ENCODE measurements at regions not wholly inside any gene's neighbourhood (a gene's known extent, or its start where the extent isn't known, plus 50 kb on each side); places are given as distances from the start of the nearest gene placed in this dataset.

DNA sequence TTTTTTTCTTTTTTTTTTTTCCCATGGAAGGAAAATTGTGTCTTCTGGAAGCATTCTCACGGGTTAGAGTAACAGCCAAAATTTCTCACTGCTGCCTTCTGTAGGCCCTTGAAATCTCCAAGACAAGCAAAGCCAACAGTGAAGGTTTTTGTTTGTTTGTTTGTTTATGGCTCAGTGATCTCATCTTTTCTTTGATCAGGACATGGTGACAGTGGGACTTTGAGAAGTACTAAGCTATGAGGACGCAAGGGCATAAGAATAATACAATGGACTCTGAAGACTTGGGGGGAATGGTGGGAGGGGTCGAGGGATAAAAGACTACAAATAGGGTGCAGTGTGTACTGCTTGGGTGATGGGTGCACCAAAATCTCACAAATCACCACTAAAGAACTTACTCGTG is 419.4 kb downstream of the PTPRC start:
- H3K4me3 ChIP-seq (ENCODE audit: low read depth in 1 of 2, low read length in 2 of 2), result no peak overlapping the region
- no peak overlapping the region for H3K9ac ChIP-seq (ENCODE audit: low read length)
- H3K4me1 ChIP-seq (ENCODE audit: insufficient read depth, low read length), result no peaks in the 10 kb centered on the region
- no peaks in the 10 kb centered on the region for H3K36me3 ChIP-seq (ENCODE audit: insufficient read depth, low read length)
- no peaks in the 10 kb centered on the region for H3K9me3 ChIP-seq (ENCODE audit: low read length)
- no peak overlapping the region for H3K27ac ChIP-seq (ENCODE audit: low read depth, low read length)
- no peaks in the 10 kb centered on the region for H3K27me3 ChIP-seq (ENCODE audit: control insufficient read depth in 1 of 2, insufficient read depth in 2 of 2, low read length in 2 of 2)

GRCh38 chr1:199064971-199065370 is 426.1 kb downstream of the PTPRC start:
- Histone ChIP-seq H3K27me3 (ENCODE audit: control insufficient read depth in 1 of 2, insufficient read depth in 2 of 2, low read length in 2 of 2) (no peaks in the 10 kb centered on the region), H3K9me3 (ENCODE audit: low read length) (no peaks in the 10 kb centered on the region), H3K27ac (ENCODE audit: low read depth, low read length) (no peak overlapping the region), H3K36me3 (ENCODE audit: insufficient read depth, low read length) (no peaks in the 10 kb centered on the region), H3K4me1 (ENCODE audit: insufficient read depth, low read length) (no peaks in the 10 kb centered on the region), H3K9ac (ENCODE audit: low read length) (no peak overlapping the region), H3K4me3 (ENCODE audit: low read depth in 1 of 2, low read length in 2 of 2) (no peak overlapping the region)

DNA sequence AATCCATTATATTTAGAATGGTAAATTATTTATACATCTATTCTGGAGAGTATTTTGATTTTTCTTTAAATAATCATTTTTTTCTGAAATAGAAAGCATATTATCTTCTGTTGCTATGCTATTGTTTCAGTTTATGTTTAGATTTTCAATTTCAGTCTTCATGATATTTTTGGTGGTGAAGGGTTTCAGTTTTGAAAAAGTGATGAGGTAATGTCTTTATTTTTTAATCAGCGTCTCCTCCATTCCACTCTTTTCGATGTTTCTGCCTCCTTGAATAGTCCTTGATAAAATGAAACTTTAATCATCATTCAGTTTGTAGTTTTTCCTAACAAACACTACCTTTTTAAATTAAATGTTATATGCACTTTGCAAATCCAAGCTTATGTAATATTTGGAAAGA is 428.6 kb downstream of the PTPRC start:
- H3K4me1 ChIP-seq (ENCODE audit: insufficient read depth, low read length), result no peaks in the 10 kb centered on the region
- no peaks in the 10 kb centered on the region for H3K9me3 ChIP-seq (ENCODE audit: low read length)
- no peaks in the 10 kb centered on the region for H3K36me3 ChIP-seq (ENCODE audit: insufficient read depth, low read length)
- H3K4me3 ChIP-seq (ENCODE audit: low read depth in 1 of 2, low read length in 2 of 2), result no peak overlapping the region
- H3K9ac ChIP-seq (ENCODE audit: low read length), result no peak overlapping the region
- H3K27ac ChIP-seq (ENCODE audit: low read depth, low read length), result no peak overlapping the region
- H3K27me3 ChIP-seq (ENCODE audit: control insufficient read depth in 1 of 2, insufficient read depth in 2 of 2, low read length in 2 of 2), result no peaks in the 10 kb centered on the region

DNA sequence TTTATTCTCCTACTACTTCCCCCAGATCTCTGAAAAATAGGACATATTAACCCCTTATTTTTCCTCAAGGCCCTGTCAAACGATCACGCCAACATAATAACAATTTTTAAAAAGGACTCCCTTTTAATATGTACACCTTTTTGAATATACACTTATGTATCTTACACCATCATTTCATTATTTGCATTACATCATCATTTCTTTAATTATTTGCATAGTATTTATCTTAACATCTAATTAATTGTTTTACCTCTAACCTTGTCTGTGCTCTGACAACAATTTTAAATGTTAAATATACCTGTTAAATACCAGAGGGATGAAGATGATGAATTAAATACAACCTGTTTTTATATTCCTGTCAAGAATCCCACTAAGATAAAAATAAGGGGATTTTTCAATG is 432.2 kb downstream of the PTPRC start:
- no peaks in the 10 kb centered on the region for H3K4me1 ChIP-seq (ENCODE audit: insufficient read depth, low read length)
- no peaks in the 10 kb centered on the region for H3K36me3 ChIP-seq (ENCODE audit: insufficient read depth, low read length)
- H3K4me3 ChIP-seq (ENCODE audit: low read depth in 1 of 2, low read length in 2 of 2), result no peak overlapping the region
- no peak overlapping the region for H3K27ac ChIP-seq (ENCODE audit: low read depth, low read length)
- H3K9me3 ChIP-seq (ENCODE audit: low read length), result no peaks in the 10 kb centered on the region
- H3K9ac ChIP-seq (ENCODE audit: low read length), result no peak overlapping the region
- H3K27me3 ChIP-seq (ENCODE audit: control insufficient read depth in 1 of 2, insufficient read depth in 2 of 2, low read length in 2 of 2), result no peaks in the 10 kb centered on the region

DNA sequence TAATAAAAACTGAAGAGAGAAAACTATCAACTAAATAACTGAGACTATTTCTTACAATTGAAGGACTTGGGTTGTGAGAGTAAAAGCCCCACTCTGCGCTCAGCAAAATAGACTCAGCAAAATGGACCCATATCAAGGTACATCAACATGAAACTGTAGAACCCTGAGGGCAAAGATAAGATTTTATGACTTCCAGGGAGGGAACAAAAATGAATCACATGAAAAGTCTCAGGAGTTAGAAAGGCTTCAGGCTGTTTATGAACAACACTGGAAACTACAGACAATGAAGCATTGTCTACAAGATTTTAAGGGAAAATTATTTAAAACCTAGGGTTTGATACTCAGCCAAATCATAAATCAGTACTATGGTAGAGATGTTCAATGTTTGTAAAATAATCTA is 434.3 kb downstream of the PTPRC start:
- no peaks in the 10 kb centered on the region for H3K27me3 ChIP-seq (ENCODE audit: control insufficient read depth in 1 of 2, insufficient read depth in 2 of 2, low read length in 2 of 2)
- no peaks in the 10 kb centered on the region for H3K9me3 ChIP-seq (ENCODE audit: low read length)
- no peaks in the 10 kb centered on the region for H3K4me1 ChIP-seq (ENCODE audit: insufficient read depth, low read length)
- H3K27ac ChIP-seq (ENCODE audit: low read depth, low read length), result no peak overlapping the region
- no peak overlapping the region for H3K4me3 ChIP-seq (ENCODE audit: low read depth in 1 of 2, low read length in 2 of 2)
- no peaks in the 10 kb centered on the region for H3K36me3 ChIP-seq (ENCODE audit: insufficient read depth, low read length)
- H3K9ac ChIP-seq (ENCODE audit: low read length), result no peak overlapping the region

GRCh38 chr1:199075792-199076191 is 437.0 kb downstream of the PTPRC start:
- no peaks in the 10 kb centered on the region for H3K4me1 ChIP-seq (ENCODE audit: insufficient read depth, low read length)
- no peaks in the 10 kb centered on the region for H3K9me3 ChIP-seq (ENCODE audit: low read length)
- H3K27me3 ChIP-seq (ENCODE audit: control insufficient read depth in 1 of 2, insufficient read depth in 2 of 2, low read length in 2 of 2), result no peaks in the 10 kb centered on the region
- H3K36me3 ChIP-seq (ENCODE audit: insufficient read depth, low read length), result no peaks in the 10 kb centered on the region
- H3K27ac ChIP-seq (ENCODE audit: low read depth, low read length), result no peak overlapping the region
- H3K9ac ChIP-seq (ENCODE audit: low read length), result no peak overlapping the region
- H3K4me3 ChIP-seq (ENCODE audit: low read depth in 1 of 2, low read length in 2 of 2), result no peak overlapping the region

DNA sequence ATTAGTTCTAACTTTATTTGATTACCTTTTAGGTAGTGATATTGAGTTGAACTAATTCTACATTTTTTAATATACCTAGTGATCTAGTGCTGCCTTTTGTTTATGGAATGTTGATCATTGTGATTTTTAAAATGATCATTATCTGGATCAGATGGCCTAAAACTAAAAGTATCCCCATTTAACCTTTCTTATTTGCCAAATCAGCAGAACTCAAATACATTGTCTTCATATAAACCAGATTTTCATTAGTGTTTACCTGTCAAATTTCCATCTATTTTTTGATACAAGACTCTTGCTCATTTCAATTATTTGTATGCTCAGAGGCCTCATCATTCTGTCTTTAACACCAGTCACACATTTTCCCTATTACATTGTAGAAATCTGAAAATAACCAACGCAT is 441.2 kb downstream of the PTPRC start:
- H3K9me3 ChIP-seq (ENCODE audit: low read length), result no peaks in the 10 kb centered on the region
- no peaks in the 10 kb centered on the region for H3K36me3 ChIP-seq (ENCODE audit: insufficient read depth, low read length)
- H3K4me1 ChIP-seq (ENCODE audit: insufficient read depth, low read length), result no peaks in the 10 kb centered on the region
- H3K9ac ChIP-seq (ENCODE audit: low read length), result no peak overlapping the region
- no peak overlapping the region for H3K27ac ChIP-seq (ENCODE audit: low read depth, low read length)
- H3K4me3 ChIP-seq (ENCODE audit: low read depth in 1 of 2, low read length in 2 of 2), result no peak overlapping the region
- no peaks in the 10 kb centered on the region for H3K27me3 ChIP-seq (ENCODE audit: control insufficient read depth in 1 of 2, insufficient read depth in 2 of 2, low read length in 2 of 2)

DNA sequence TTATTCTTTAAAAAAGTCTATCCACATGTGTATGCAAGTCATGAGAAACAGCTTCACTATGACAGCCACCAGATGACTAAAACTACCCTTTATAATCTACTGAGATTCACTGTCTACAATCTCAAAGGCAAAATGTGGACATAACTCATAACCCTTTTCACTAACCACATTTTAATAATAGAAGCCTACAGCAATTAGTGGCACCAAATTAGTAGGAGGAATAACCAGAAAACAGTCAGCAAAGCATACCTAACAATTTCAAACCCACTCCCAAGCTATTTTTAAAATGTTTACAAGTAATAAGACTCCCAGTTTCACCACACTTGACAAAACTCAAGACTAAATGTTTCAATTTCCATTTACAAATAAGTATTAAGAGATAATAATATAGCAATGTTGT is 442.9 kb downstream of the PTPRC start:
- Histone ChIP-seq H3K36me3 (ENCODE audit: insufficient read depth, low read length) (no peaks in the 10 kb centered on the region), H3K4me3 (ENCODE audit: low read depth in 1 of 2, low read length in 2 of 2) (no peak overlapping the region), H3K4me1 (ENCODE audit: insufficient read depth, low read length) (no peaks in the 10 kb centered on the region), H3K27me3 (ENCODE audit: control insufficient read depth in 1 of 2, insufficient read depth in 2 of 2, low read length in 2 of 2) (no peaks in the 10 kb centered on the region), H3K9me3 (ENCODE audit: low read length) (no peaks in the 10 kb centered on the region), H3K9ac (ENCODE audit: low read length) (no peak overlapping the region), H3K27ac (ENCODE audit: low read depth, low read length) (no peak overlapping the region)

- H3K9ac ChIP-seq (ENCODE audit: low read length), result no peak overlapping the region
Observed at GRCh38 chr1:199082778-199083389, 444.0 kb downstream of the PTPRC start.

GRCh38 chr1:199083680-199084079 is 444.8 kb downstream of the PTPRC start:
- Histone ChIP-seq H3K27ac (ENCODE audit: low read depth, low read length) (no peak overlapping the region), H3K9me3 (ENCODE audit: low read length) (no peaks in the 10 kb centered on the region), H3K4me3 (ENCODE audit: low read depth in 1 of 2, low read length in 2 of 2) (no peak overlapping the region), H3K36me3 (ENCODE audit: insufficient read depth, low read length) (no peaks in the 10 kb centered on the region), H3K9ac (ENCODE audit: low read length) (no peak overlapping the region), H3K27me3 (ENCODE audit: control insufficient read depth in 1 of 2, insufficient read depth in 2 of 2, low read length in 2 of 2) (no peaks in the 10 kb centered on the region), H3K4me1 (ENCODE audit: insufficient read depth, low read length) (no peaks in the 10 kb centered on the region)

More at GRCh38 chr1:199082778-199083389, 444.0 kb downstream of the PTPRC start:
- Histone ChIP-seq H3K27me3 (ENCODE audit: control insufficient read depth in 1 of 2, insufficient read depth in 2 of 2, low read length in 2 of 2) (no peaks in the 10 kb centered on the region), H3K4me3 (ENCODE audit: low read depth in 1 of 2, low read length in 2 of 2) (no peak overlapping the region), H3K4me1 (ENCODE audit: insufficient read depth, low read length) (no peaks in the 10 kb centered on the region), H3K9me3 (ENCODE audit: low read length) (no peaks in the 10 kb centered on the region), H3K36me3 (ENCODE audit: insufficient read depth, low read length) (no peaks in the 10 kb centered on the region), H3K27ac (ENCODE audit: low read depth, low read length) (no peak overlapping the region)

GRCh38 chr1:199084293-199084692 is 445.5 kb downstream of the PTPRC start:
- H3K36me3 ChIP-seq (ENCODE audit: insufficient read depth, low read length), result no peaks in the 10 kb centered on the region
- H3K9me3 ChIP-seq (ENCODE audit: low read length), result no peaks in the 10 kb centered on the region
- no peaks in the 10 kb centered on the region for H3K4me1 ChIP-seq (ENCODE audit: insufficient read depth, low read length)
- H3K27me3 ChIP-seq (ENCODE audit: control insufficient read depth in 1 of 2, insufficient read depth in 2 of 2, low read length in 2 of 2), result no peaks in the 10 kb centered on the region
- H3K27ac ChIP-seq (ENCODE audit: low read depth, low read length), result no peak overlapping the region
- H3K9ac ChIP-seq (ENCODE audit: low read length), result no peak overlapping the region
- H3K4me3 ChIP-seq (ENCODE audit: low read depth in 1 of 2, low read length in 2 of 2), result no peak overlapping the region

GRCh38 chr1:199085903-199086302 is 447.1 kb downstream of the PTPRC start:
- no peaks in the 10 kb centered on the region for H3K4me1 ChIP-seq (ENCODE audit: insufficient read depth, low read length)
- H3K36me3 ChIP-seq (ENCODE audit: insufficient read depth, low read length), result no peaks in the 10 kb centered on the region

More at GRCh38 chr1:199085903-199086302, 447.1 kb downstream of the PTPRC start:
- no peaks in the 10 kb centered on the region for H3K27me3 ChIP-seq (ENCODE audit: control insufficient read depth in 1 of 2, insufficient read depth in 2 of 2, low read length in 2 of 2)
- H3K9ac ChIP-seq (ENCODE audit: low read length), result no peak overlapping the region
- no peaks in the 10 kb centered on the region for H3K9me3 ChIP-seq (ENCODE audit: low read length)
- no peak overlapping the region for H3K4me3 ChIP-seq (ENCODE audit: low read depth in 1 of 2, low read length in 2 of 2)
- H3K27ac ChIP-seq (ENCODE audit: low read depth, low read length), result no peak overlapping the region

All from muscle layer of colon (tissue), 2 donors.